Omental fat pad (tissue), 3 donors: ENCODE measurements at regions not wholly inside any gene's neighbourhood (a gene's known extent, or its start where the extent isn't known, plus 50 kb on each side); places are given as distances from the start of the nearest gene placed in this dataset.

ENCODE experiments used
- ATAC-seq: fragments of 150-250 bp; one replicate; pipeline ENCODE4 v1.9.1; 2016; ENCODE audit warnings: mild to moderate bottlenecking, moderate library complexity; ENCODE audit not compliant: low FRiP score
- DNase-seq: peaks from one replicate; pipeline ENCODE4 v3.0.0-alpha.2; 2019; ENCODE audit warnings: low spot score
- TF ChIP-seq, protein P1 (sequence below), 3 donors: fragments of 450-650 bp; IDR thresholded peaks; one replicate each; pipeline ENCODE4 v1.5.1; 2016 to 2017; ENCODE audit warnings: antibody characterized with exemption in 3 of 3, mild to moderate bottlenecking in 3 of 3, moderate library complexity in 2 of 3

GRCh38 chr13:33891196-33891742 lies 73.3 kb downstream of the RFC3 start:
- TF ChIP-seq, protein P1, sequence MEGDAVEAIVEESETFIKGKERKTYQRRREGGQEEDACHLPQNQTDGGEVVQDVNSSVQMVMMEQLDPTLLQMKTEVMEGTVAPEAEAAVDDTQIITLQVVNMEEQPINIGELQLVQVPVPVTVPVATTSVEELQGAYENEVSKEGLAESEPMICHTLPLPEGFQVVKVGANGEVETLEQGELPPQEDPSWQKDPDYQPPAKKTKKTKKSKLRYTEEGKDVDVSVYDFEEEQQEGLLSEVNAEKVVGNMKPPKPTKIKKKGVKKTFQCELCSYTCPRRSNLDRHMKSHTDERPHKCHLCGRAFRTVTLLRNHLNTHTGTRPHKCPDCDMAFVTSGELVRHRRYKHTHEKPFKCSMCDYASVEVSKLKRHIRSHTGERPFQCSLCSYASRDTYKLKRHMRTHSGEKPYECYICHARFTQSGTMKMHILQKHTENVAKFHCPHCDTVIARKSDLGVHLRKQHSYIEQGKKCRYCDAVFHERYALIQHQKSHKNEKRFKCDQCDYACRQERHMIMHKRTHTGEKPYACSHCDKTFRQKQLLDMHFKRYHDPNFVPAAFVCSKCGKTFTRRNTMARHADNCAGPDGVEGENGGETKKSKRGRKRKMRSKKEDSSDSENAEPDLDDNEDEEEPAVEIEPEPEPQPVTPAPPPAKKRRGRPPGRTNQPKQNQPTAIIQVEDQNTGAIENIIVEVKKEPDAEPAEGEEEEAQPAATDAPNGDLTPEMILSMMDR (IDR thresholded peaks at IDR 0.05) = no peak
- ATAC-seq (no peak), DNase-seq (no peak)

DNA sequence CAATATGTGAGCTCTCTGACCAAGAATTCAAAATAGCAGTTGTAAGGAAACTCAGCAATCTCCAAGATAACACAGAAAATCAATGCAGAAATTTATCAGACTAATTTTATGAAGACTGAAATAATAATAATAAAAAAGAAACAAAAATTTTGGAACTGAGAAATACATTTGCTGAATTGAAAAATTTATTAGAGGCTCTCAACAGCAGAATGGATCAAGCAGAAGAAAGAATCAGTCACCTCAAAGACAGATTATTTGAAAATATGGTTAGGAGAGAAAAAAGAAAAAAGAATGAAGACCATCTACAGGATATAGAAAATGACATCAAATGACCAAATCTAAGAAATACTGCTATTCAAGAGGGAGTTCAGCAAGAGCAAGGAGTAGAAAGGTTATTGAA lies 75.6 kb downstream of the RFC3 start:
- DNase-seq (no peak), ATAC-seq (no peak)
- TF ChIP-seq, protein P1 (IDR thresholded peaks at IDR 0.05) = no peak

DNA sequence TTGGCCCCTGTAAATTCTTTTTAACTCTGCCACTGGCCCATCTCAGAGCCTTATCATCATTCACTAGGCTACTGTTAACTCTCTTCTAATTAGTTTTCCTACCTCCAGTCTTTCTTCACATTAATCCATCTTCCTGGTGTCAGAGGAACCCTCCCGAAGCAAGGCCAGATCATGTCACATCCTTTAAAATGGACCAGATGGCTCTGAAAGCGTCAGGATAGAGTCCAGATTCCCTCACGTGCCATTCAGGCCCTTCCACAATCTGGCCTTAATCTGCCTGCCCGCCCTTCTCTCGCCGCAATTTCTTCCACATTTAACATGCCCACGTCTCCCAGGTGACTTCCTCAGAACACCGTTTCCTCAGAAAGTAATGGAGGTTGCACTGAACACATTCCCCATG lies 86.5 kb downstream of the RFC3 start:
- TF ChIP-seq, protein P1 (IDR thresholded peaks at IDR 0.05) = no peak
- DNase-seq (no peak), ATAC-seq (no peak)

DNA sequence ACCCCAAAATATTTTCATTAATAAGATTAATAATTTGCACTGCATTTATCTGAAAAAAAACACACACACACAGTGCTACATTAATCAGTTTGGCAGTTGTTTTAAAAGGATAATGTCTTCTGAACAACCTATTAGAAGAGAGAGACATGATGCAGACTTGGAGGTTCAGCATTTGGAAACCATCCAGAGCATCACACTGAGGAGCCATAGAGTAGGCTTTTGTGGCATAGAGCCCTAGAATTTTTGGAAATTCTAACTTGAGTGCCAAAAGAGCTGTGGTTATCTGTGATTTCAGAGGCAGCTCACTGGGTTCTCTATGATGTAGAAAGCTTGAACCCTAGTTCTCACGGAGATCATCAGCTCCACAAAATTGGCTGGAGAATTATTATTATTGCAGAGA lies 90.2 kb downstream of the RFC3 start:
- TF ChIP-seq, protein P1 (IDR thresholded peaks at IDR 0.05) = no peak
- ATAC-seq (no peak), DNase-seq (no peak)

DNA sequence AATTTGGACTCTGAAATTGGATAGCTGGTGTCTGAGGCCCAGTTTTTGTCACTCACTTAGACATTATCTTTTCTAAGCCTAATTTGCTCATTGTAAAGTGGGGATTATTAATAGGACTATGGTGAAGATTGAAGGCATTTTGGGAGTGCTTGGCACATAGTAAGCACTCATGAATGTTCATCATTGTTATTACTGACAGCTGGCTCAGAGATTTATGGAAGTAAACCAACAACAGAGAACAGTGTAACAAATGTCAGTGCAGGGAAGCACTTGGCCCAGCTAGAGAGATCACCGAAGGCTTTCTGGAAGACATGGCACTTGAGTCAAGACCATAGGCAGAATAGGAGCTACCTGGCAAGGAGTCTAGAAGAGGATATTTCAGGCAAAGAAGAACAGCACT lies 92.3 kb downstream of the RFC3 start:
- ATAC-seq (no peak), DNase-seq (no peak)
- TF ChIP-seq, protein P1 (IDR thresholded peaks at IDR 0.05) = no peak

- ATAC-seq (no peak), DNase-seq (no peak)
- TF ChIP-seq, protein P1 (IDR thresholded peaks at IDR 0.05) = no peak
Observed at GRCh38 chr13:33911521-33911920, 93.6 kb downstream of the RFC3 start.

- ATAC-seq (no peak), DNase-seq (no peak)
- TF ChIP-seq, protein P1 (IDR thresholded peaks at IDR 0.05) = no peak
Observed at GRCh38 chr13:33913829-33914228, 95.9 kb downstream of the RFC3 start.
